AG10803 (cell line): ENCODE measurements at regions not wholly inside any gene's neighbourhood (a gene's known extent, or its start where the extent isn't known, plus 50 kb on each side); places are given as distances from the start of the nearest gene placed in this dataset.

Experiments
- DNase-seq: peaks from one replicate; pipeline ENCODE4 v3.0.0; 2010; ENCODE audit warnings: low read depth
- H3K4me3 ChIP-seq: 2 replicates; pipeline ENCODE4 v1.5.1; 2011; ENCODE audit warnings: mild to moderate bottlenecking, low read length, control low read depth
- TF ChIP-seq, protein P1 (sequence below): conservative IDR thresholded peaks from 2 replicates; pipeline ENCODE4 v1.5.1; 2011; ENCODE audit warnings: mild to moderate bottlenecking, low read length, control low read depth, inconsistent platforms

DNA sequence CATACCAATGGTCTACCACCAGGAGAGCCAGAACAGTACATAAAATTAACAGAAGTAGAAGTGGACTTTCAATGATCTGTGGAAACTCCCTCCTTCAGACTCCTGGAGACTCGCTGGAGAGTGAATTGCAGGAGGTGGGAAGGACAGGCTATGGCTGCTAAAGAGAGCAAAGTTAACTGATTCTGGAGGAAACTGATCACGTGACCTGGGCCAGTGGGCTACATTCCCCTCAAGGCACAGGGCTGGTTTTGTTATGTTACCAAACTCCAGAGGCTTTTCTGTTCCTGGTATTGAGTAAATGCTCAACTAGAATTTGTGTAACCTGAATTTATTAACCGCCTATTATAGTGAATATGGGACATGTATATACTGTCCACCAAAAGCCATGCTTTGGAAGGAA, 372.6 kb downstream of the MTRR start:
- DNase-seq, result no peak
- no peak overlapping the region for H3K4me3 ChIP-seq
- TF ChIP-seq, protein P1, sequence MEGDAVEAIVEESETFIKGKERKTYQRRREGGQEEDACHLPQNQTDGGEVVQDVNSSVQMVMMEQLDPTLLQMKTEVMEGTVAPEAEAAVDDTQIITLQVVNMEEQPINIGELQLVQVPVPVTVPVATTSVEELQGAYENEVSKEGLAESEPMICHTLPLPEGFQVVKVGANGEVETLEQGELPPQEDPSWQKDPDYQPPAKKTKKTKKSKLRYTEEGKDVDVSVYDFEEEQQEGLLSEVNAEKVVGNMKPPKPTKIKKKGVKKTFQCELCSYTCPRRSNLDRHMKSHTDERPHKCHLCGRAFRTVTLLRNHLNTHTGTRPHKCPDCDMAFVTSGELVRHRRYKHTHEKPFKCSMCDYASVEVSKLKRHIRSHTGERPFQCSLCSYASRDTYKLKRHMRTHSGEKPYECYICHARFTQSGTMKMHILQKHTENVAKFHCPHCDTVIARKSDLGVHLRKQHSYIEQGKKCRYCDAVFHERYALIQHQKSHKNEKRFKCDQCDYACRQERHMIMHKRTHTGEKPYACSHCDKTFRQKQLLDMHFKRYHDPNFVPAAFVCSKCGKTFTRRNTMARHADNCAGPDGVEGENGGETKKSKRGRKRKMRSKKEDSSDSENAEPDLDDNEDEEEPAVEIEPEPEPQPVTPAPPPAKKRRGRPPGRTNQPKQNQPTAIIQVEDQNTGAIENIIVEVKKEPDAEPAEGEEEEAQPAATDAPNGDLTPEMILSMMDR, result no peak

DNA sequence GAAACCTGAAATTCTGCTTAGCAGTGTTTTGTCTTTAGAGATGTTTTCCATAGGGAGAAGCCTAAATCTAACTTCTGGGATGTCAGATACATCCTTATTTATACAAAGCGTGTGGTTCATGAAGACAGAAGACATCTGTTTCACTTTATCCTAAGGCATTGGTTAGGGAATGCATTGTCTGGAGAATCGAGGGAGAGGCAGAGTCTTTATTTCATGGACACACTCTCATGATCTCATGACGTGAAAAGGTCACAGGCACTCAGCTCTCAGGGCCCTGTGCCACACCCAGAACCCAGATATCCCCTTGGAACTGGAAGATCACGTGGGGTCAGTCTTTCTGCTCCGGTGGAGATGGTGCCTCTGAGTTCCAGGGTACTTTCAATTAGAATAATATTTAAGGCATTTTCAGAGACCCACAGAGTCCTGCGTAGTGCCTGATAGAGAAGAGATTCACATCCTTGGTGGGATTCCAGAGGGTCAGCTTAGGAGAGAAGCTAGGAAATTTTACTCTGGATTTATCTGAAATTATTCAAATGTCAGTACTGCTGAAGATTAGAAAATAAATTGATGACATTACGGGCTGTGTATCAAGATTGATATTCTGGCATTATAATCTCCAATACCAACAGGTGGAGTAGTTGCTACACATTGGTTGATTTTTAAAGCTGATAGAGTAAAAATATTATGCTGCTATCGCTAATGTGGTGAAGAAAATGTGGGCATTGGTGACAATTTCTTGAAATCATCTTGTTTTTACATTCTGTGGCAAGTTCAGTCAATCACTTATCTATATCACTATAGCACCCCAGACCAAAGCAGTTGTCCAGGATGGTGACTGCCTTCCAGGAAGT, 378.3 kb downstream of the MTRR start:
- no peak overlapping the region for H3K4me3 ChIP-seq
- no peak for DNase-seq
- TF ChIP-seq, protein P1, result peak; percentile 20; the same call in 1 of the 2 replicates

DNA sequence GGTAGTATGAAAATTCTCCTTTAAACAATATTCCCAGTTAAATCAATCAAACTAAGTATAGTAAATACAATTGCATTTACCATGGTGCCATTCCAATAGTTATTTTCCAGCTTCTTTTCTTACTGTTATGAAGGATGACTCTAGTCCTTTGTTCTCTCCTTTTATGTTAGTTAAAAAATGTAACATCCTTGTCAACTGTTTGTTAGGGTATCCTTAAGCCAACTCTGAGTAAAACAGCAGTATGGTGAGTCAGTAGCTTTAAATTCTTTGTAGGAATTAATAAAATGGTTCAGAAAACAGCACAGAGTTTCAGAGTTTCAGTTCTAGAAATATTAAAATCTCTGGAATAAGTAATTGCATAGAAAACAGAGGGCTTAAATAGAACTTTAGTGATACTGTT, 384.4 kb downstream of the MTRR start:
- no peak overlapping the region for H3K4me3 ChIP-seq
- TF ChIP-seq, protein P1, result no peak
- no peak for DNase-seq

DNA sequence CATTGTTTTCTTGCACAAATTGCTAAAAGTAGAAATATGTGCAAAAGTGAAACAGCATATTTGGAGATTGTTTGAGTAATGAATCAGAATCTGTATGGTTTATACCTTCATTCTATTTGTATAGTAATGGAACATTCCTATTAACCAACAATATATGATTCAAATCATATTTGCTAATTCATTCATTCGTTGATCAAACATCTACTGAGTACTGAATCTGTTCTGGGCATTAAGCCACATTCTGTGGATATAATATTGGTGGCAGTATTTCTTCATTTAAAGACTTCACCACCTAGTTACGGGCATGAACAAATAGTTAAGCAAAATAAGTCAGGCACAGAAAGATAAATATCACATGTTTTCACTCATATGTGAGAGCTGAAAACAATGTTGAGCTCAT, 385.7 kb downstream of the MTRR start:
- no peak for DNase-seq
- no peak overlapping the region for H3K4me3 ChIP-seq
- TF ChIP-seq, protein P1, result no peak

DNA sequence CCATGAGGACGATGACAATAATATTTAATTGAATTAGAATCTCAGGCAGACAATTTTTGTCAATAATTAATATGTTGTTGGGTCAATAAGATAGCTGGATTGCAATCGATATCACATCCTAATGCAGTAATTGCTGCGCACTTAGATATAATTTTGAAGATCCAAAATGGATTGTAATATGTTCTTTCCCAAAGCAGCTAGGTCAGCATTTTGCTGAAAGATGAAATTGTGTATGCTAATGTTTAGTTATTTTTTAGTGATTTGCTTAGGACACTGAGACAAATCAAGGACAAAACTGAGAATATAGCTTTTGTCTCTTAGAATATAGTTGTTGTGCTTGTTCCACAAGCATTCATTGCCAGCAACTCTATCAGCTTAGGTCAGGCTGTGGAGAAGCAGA, 389.9 kb downstream of the MTRR start:
- H3K4me3 ChIP-seq, result no peak overlapping the region
- no peak for DNase-seq
- TF ChIP-seq, protein P1, result no peak

DNA sequence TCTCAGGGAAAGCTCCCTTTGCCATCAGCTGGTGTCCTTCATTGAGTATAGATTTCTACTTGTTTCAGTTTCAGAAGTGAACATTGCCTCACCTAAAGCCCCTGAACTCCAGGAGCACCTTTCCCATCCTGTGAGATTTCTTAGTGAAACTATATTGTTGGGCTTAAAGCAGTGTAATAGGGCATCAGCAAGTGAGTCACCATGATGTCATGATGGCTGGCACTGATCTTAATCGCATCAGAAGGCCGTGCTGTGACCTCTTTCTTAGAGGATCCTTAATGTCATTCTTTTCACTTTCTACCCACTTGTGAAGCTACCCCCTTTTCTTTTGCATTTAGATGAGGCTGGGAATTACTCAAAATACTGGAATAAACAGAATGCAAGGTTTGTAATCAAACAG, 401.3 kb downstream of the MTRR start:
- TF ChIP-seq, protein P1, result no peak
- DNase-seq, result no peak
- no peak overlapping the region for H3K4me3 ChIP-seq

DNA sequence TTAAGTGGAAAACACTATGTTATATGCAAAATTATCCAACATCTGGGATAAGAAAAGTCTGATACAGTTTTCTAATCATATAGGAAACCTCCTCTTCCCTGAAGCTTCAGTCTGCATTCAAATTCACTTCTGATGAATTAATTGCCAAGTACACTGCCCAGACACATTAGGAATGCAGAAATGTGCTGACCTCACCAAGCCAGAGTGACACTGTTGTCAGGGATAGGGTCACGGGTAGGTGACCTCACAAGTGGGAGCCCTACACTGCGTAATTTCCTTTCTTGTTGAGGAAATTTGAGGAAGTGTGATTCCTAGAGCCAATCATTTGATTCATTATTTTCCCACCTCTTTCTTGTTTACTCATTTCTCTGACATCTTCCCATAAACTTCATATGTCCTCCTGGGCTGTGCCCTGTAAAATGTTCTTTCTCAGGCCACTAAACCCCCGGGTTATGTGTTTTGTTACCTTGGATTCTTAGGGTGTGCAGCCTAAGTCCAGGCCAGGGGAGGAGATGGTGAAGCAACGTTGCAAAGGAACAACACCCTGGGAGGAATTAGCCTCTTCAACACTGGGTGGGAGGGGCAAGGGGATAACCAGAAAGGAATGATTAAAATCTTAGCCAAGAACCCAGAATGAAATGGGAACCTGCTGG, 411.9 kb downstream of the MTRR start:
- TF ChIP-seq, protein P1, result no peak
- no peak overlapping the region for H3K4me3 ChIP-seq
- DNase-seq, result no peak
